ENCODE measurements at regions not wholly inside any gene's neighbourhood (a gene's known extent, or its start where the extent isn't known, plus 50 kb on each side); places are given as distances from the start of the nearest gene placed in this dataset.

GRCh38 chr6:12222405-12223366 is 67.5 kb upstream of the EDN1 start:
- no peak for TF ChIP-seq GATA2 (IDR thresholded peaks at IDR 0.05; ENCODE audit: low read depth, low read length)
- TF ChIP-seq GATA3 (IDR thresholded peaks at IDR 0.05; ENCODE audit: low read depth, low read length): no peak
